ENCODE measurements at regions not wholly inside any gene's neighbourhood (a gene's known extent, or its start where the extent isn't known, plus 50 kb on each side); places are given as distances from the start of the nearest gene placed in this dataset.
"Not testable (repeated sequence)": the region's sequence is repeated elsewhere in the genome, so short reads cannot be mapped to it uniquely, and the experiment has no call there.

DNA sequence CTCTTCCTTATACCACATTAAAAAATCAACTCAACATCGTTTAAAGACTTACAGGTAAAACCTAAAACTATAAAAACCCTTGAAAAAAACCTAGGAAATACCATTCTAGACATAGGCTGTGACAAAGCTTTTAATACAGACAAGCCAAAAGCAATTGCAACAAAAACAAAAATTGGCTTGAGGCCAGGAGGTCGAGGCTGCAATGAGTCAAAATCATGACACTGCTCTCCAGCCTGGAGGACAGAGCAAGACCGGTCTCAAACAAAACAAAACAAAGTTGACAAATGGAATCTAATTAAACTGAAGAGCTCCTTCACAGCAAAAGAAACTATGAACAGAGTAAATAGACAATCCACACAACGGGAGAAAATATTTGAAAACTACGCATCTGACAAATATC lies 1057.8 kb downstream of the FSCB start:
- DNase-seq (ENCODE audit: low read depth, low spot score) = no peak

DNA sequence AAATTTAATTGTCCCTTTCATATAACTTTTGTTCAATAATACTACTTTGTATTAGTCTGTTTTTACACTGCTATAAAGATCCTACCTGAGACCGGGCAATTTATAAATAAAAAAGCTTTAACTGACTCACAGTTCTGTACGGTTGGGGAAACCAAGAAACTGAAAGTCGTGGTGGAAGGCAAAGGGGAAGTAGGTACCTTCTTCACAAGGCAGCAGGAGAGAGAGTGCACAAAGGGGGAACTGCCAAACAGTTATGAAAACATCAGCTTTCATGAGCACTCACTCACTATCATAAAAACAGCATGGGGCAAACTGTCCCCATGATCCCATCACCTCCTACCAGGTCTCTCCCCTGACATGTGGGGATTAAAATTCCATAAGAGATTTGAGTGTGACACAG lies 1069.0 kb downstream of the FSCB start:
- no peak for DNase-seq (ENCODE audit: low read depth, low spot score)

DNA sequence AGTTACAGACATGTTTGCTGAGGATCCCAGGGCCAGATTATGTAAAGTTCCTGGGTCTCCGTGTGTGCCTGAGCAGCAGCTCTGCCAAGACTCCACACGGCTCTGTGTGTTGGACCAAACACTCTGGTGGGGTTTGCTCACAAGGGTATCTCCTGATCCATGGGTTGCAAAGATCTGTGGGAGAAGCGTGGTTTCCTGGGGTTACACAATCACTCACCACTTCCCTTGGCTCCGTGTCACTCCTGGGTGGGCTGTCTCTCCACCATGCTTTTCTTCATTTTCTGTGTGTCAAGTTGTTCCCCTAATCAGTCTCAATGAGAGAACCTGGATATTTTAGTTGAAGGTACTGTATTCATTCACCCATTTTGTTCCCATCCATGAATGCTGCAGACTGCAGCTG lies 1088.8 kb downstream of the FSCB start:
- no peak for DNase-seq (ENCODE audit: low read depth, low spot score)

DNA sequence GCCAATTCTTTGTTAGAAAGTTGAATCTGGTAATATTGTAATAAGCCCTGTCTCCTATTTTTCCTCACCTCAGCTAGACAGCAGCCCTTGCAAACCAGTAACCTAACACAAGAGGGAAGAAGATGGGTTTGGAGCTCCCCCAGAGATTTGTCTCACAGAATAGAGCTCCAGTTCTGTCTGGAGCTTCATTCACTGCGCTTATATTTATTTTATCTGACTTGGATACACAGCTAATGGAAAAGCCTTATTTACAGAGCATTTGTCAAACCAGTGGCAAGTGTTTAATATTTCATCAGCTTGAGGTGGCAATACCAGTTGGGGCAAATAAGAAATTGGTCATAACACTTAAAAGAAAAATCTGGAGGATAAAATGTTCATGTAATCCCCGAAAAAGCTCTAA lies 1094.0 kb downstream of the FSCB start:
- no peak for DNase-seq (ENCODE audit: low read depth, low spot score)

DNA sequence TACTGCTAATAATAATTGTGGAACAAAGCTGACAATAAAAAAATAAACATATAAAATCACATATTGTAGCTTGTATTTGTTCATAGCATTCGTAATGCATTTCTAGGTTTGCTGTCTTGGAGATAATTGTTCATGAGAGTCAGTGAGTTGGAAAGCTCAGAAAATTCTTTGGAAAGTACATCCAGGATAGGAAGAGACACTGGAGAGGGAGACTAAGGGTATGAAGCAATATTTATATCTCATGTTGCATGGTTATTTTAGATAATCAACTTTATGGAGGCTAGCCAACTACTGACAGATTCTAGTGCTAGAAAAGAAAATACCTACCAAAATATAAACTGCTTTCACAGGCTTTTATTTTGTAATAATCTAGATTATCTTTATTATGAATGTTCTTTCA lies 1095.2 kb downstream of the FSCB start:
- no peak for DNase-seq (ENCODE audit: low read depth, low spot score)

DNA sequence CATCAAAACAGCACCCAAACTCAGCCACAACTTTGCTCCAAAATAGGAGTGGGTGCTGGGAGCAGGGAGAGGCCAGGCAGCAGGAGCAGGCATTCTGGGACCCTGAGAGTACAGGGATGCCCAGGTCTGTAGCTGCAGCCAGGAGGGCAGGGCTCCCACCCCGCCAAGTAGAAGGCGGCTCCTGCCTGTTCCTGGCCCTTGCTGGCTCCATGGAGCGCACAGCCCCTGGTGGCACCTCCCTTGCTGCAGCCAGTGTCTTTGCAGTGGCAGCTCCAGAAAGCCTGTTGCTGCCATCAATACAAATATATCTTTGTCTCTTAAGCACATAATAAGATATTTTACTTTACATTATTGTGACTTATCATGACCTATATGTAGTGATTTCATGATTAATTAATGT lies 1096.5 kb downstream of the FSCB start:
- DNase-seq (ENCODE audit: low read depth, low spot score) = no peak

DNA sequence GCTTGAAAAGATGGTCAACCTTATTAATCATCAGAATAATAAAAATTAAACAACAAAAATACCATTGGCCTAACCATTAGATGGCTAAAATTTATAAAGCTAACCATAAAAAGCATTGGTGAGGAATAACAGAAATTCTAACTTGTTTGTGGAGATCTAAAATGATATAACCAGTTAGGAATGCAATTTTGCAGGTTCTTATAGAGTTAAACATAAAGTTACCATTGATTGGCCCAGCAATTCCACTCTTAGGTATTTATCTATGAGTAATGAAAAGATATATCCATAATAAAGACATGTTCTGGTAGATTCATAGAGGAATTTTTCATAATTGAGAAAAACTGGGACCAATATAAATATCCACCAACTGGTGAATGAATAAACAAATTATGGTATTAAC lies 1098.6 kb downstream of the FSCB start:
- DNase-seq (ENCODE audit: low read depth, low spot score) = no peak

DNA sequence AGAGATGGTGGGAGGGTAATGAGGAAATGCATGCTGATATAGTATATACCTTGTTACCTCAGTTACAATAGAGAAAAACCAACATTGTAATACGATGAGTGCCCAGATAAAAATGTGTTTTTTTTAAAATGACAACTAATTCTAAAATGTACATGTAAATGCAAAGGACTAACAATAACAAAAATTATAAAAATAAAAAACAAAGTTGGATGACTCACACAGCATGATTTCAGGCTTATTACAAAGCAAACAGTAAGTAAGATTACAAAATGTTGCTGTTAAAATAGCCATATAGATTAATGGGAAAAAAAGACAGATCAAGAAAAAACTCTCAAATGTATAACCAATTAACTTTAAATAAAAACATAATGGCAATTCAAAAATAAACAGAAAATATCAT lies 1099.4 kb downstream of the FSCB start:
- no peak for DNase-seq (ENCODE audit: low read depth, low spot score)

DNA sequence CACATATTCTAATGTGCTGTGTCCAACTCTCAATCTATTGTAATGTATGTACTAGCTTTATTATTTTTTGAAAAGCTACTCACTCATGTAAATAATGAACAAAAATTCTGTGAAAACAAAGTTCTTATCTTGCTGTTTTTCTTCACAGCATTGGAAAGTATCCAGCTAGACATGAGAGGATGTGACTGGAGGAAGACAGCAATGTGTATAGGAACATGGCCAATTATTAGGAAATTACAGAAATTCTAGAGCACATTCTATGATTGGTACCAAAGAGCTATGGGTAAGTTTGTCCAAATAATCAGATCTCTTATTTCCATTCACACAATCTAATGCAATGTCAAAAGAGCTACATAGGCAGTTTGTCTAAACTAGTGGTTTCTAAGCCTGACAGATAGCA lies 1100.2 kb downstream of the FSCB start:
- no peak for DNase-seq (ENCODE audit: low read depth, low spot score)

DNA sequence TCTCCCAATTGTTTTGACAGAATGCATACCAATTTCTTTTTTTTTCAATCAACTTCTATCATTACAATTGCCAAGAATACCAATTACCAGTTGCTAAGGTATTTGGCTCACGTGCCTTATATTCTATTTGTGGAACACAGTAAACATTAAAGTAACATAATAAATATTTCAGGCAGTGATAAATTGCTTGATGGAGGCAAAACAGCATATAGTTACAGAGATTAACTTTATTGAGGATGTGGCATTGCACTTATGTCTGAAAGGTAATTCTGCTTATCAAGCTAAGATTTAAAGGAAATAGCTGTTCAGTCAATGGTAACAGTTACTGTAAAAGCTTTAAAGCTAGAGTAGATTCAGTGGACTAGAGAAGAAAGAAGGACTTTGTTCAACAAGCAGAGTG lies 1107.8 kb downstream of the FSCB start:
- no peak for DNase-seq (ENCODE audit: low read depth, low spot score)

DNA sequence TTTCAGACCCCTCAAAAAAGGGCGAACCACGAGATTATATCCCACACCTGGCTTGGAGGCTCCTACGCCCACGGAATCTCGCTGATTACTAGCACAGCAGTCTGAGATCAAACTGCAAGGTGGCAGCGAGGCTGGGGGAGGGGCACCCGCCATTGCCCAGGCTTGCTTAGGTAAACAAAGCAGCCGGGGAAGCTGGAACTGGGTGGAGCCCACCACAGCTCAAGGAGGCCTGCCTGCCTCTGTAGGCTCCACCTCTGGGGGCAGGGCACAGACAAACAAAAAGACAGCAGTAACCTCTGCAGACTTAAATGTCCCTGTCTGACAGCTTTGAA lies 1136.6 kb downstream of the FSCB start:
- DNase-seq (ENCODE audit: low read depth, low spot score) = not testable (repeated sequence)

DNA sequence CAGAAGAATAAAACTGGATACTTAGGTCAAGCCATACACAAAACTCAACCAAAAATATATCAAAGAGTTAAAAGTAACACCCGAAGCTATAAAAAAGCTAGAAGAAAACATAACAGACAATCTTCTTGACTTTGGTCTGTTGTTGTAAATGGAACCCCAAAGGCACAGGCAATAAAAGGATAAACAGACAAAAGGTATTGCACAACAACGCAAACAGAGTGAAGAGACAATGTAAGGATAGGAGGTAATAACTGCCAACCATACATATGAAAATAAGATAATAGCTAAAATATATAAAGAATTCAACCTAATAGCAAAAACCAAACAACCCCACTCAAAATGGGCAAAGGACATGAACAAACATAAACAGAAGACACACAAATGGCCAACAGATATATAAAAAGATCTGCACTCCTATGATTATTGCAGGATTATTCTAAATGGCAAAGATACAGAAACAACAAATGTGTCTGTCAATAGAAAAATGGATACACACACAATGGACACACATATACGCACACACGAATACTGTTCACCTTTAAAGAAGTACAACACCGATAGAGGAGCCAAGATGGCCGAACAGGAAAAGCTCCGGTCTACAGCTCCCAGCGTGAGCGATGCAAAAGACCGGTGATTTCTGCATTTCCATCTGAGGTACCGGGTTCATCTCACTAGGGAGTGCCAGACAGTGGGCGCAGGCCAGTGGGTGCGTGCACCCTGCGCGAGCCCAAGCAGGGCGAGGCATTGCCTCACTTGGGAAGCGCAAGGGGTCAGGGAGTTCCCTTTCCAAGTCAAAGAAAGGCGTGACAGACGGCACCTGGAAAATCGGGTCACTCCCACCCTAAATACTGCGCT lies 1137.1 kb downstream of the FSCB start:
- DNase-seq (ENCODE audit: low read depth, low spot score) = no peak

DNA sequence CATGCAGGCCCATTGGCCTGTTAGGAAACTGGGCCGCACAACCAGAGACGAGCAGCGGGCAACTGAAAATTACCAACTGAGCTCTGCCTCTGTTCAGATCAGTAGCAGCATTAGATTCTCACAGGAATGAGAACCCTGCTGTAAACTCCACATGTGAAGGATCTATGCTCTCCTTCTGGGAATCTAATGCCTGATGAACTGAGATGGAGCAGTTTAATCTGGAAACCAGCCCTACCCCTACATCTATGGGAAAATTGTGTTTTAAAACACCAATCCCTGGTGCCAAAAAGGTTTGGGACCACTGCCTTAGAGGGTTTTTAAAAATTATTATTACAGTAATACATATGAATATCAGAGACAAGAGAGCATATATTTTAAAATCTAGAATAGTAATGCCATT lies 1144.5 kb downstream of the FSCB start:
- DNase-seq (ENCODE audit: low read depth, low spot score) = no peak

DNA sequence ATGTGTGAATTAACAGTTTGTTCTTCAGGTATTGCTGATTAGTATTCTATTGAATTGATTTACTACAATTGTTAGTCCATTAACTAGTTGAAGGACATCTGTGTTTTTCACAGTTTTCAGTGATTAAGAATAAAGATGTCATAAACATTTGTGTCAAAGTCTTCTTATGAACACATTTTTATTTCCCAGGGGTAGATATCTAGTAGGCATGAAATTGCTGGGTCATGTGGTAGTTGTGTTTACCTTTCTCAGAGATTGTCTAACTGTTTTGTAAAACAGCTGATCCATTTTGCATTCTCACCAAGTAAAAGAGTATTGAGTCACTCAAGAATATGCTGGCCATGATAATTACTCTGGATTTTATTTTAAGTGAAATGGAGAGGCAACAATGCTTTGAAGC lies 1145.3 kb downstream of the FSCB start:
- DNase-seq (ENCODE audit: low read depth, low spot score) = no peak

DNA sequence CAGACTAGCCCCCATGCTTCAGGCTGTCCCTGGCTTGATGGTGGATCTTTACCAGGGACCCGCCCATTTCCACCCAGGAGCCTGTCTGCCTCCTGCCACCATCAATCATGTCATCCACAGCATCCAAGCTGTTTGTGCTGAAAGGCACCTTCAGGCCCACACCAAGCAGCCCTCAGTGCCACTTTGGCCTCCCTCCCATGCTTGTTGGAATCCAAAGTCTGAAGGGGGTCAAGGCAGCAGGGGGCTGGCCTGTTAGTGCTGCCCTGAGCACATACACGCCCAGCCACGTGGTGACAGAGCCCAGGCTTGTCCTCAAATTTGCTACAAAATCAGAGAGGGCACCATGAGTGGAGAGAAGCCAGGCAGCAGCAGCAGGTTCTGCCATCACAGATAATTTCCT lies 1146.8 kb downstream of the FSCB start:
- DNase-seq (ENCODE audit: low read depth, low spot score) = no peak

DNA sequence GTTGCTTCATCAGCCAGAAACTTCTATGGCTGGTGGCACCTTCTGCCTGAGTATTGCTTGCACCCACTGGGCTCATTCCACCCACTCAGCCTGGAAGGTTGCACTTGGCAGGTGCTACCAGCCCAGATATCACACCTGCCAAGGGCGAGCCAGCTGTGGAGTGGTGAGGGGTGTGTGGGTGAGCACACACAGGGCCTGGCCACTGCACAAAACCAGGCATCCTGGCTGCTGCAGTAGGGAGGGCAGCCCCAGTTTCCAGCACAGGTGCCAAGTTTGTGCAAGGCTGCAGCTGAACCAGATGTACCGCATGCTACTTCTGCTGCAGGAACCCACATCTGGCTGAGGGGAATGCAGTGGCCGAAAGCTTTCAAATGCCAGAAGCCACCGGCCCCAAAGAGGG lies 1147.8 kb downstream of the FSCB start:
- no peak for DNase-seq (ENCODE audit: low read depth, low spot score)

DNA sequence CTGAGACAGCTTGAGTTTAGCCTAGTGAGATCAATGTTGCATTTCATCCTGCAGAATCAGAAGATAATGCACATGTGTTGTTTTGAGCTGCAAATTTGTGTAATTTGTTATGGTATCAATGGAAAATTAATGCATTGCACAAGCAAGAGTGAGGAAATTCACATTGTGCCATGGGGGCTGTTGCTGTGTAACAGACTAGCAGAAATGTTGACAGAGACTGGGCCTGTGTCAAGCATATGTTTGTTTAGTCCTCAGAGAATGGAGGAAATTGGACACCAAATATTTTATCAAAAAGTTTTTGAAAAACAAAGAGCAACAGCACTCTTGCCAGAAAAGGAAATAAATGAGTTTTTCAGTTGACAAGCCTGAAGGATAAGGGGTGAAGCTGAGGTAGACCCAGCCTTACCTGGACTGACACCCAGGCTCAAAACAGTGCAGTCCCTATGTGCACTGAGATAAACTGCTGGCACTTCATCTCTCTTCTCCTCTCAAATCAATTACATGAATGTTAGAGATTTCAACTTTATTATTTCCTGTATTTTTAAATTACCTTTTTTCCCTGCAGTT lies 1150.0 kb downstream of the FSCB start:
- no peak for DNase-seq (ENCODE audit: low read depth, low spot score)

DNA sequence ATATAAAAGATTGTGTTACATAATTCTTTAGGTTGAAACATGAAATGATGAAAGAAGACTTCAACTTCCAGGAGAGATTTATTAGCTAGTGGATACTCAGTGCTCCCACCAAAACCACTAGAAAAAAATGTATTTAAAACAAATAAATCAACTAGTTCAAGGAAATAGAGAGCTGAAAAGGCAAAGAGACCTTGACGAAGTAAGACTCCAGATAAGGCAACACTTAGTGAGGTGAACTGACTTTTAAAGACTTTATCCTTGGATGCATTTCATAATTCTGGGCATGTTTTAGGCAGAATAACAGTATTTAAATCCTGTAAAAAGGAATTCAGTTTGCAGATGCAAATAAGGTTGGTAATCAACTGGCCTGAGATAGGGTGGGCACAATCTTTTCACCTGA lies 1150.7 kb downstream of the FSCB start:
- no peak for DNase-seq (ENCODE audit: low read depth, low spot score)

DNA sequence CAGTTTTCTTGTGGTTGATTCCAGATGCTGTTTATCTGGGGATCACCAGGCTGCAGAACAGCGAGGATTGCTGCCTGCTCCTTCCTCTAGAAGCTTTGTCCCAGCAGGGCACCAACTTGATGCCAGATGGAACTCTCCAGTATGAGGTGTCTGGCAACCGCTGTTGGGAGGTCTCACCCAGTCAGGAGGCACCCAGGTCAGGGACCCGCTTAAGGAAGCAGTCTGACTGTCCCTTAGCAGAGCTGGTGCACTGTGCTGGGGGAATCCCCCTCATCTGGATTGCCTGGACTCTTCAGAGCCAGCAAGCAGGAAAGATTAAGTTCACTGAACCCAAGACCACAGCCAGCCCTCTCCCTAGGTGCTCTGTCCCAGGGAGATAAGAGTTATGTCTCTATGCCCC lies 1165.2 kb downstream of the FSCB start:
- DNase-seq (ENCODE audit: low read depth, low spot score) = no peak

DNA sequence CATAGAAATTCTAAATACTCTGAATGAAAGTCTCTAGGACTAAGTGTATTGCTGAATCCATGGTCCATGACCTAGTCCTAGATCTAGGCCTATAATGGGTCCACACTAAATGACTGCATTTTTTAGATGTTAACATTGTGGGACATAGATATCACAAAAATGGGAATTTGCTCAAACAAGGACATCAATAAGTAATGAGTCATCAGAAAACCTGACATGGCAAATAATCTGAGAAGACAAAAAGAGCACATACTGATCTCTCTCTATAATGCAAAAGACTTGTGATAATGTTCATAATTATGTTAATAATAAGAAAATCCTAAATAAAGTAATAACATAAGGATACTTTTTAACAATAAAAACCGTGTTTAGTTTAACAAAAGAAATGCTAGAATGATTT lies 1168.4 kb downstream of the FSCB start:
- no peak for DNase-seq (ENCODE audit: low read depth, low spot score)

DNA sequence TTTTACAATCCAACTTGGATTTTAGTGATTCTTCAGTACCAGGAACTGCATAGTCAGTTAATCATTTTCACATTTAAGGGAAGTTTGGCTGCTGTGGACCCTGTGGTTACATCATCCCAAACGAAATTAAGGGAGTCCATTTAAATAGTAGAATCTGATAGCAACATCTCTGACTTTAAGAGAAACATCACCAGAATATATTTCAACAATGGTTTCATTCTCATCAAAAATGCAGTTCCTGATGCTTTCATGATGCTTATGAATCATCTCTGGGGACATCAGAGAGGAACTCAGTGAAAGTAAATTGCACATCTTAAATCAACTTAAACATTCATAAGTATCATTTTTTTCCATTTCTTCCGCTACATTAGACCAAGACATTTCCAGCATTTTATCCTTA lies 1170.7 kb downstream of the FSCB start:
- no peak for DNase-seq (ENCODE audit: low read depth, low spot score)

DNA sequence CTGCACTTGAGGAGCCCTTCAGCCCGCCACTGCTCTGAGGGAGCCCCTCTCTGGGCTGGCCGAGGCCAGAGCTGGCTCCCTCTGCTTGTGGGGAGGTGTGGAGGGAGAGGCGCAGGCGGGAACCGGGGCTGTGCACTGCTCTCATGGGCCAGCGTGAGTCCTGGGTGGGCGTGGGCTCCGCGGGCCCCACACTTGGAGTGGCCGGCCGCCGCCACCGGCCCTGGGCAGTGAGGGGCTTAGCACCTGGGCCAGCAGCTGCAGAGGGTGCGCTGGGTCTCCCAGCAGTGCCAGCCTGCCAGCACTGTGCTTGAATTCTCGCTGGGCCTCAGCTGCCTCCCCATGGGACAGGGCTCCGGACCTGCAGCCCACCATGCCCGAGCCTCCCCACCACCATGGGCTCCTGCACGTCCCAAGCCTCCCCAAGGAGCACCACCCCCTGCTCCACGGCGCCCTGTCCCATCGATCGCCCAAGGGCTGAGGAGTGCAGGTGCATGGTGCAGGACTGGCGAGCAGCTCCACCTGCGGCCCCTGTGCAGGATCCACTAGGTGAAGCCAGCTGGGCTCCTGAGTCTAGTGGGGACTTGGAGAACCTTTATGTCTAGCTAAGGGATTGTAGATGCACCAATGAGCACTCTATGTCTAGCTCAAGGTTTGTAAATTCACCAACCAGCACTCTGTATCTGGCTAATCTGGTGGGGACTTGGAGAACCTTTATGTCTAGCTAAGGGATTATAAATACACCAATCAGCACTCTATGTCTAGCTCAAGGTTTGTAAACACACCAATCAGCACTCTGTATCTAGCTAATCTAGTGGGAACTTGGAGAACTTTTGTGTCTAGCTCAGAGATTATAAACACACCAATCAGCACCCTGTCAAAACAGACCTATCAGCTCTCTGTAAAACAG lies 1180.3 kb downstream of the FSCB start:
- DNase-seq (ENCODE audit: low read depth, low spot score) = not testable (repeated sequence)

DNA sequence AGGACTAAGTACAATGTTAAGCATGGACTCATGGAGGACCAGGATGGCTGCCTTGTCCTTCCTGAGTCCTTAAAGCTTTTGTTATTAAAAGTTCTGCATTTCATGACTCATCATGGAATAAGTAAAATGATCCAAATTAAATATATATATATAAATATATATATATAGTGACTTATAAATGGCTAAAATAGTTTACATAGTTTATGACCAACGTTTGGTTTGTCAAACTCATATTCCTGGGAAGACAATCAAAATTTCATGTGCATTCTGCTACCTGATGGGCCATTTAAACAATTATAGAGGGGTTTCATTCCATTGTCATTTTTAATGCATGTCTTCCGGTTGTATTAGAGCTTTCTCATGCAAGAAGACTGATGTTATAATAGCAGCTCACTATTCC lies 1190.7 kb downstream of the FSCB start:
- DNase-seq (ENCODE audit: low read depth, low spot score) = no peak
